PFSK-1 (cell line): ENCODE measurements at regions not wholly inside any gene's neighbourhood (a gene's known extent, or its start where the extent isn't known, plus 50 kb on each side); places are given as distances from the start of the nearest gene placed in this dataset.

Experiments used
- FOXP2 ChIP-seq: optimal IDR thresholded peaks from 2 replicates; pipeline ENCODE3; 2011; ENCODE audit warnings: borderline replicate concordance, control low read depth, inconsistent platforms; ENCODE audit not compliant: insufficient read depth; ENCODE audit errors: extremely low read length, extremely low read depth
- POLR2AphosphoS5 ChIP-seq: IDR thresholded peaks from 2 replicates; pipeline ENCODE4 v1.6.1; 2012; ENCODE audit warnings: low read depth, mild to moderate bottlenecking, control low read depth, low read length, moderate library complexity
- REST ChIP-seq, 2 experiments: IDR thresholded peaks; 2 replicates each; pipeline versions ENCODE4 v1.6.1 to v1.8.0; 2011 to 2012; ENCODE audit warnings: low read depth in 2 of 2, low read length in 2 of 2, control low read depth in 1 of 2, inconsistent platforms in 1 of 2, mild to moderate bottlenecking in 1 of 2, moderate library complexity in 1 of 2; ENCODE audit not compliant: insufficient read depth in 1 of 2
- SIN3A ChIP-seq: IDR thresholded peaks from 2 replicates; pipeline ENCODE4 v1.6.1; 2012; ENCODE audit warnings: mild to moderate bottlenecking, low read length, moderate library complexity, borderline replicate concordance; ENCODE audit not compliant: insufficient read depth
- TAF1 ChIP-seq: IDR thresholded peaks from 2 replicates; pipeline ENCODE4 v1.6.1; 2012; ENCODE audit warnings: low read length, control low read depth, borderline replicate concordance; ENCODE audit not compliant: insufficient read depth

- TF ChIP-seq SIN3A (no peak), FOXP2 (no peak), REST (IDR thresholded peaks at IDR 0.05; ENCODE audit: insufficient read depth in 1 of 2, low read depth in 2 of 2, low read length in 2 of 2) (no peak), TAF1 (no peak)
Observed at GRCh38 chr16:65272699-65273414, 151.0 kb upstream of the CDH11 start.

GRCh38 chr16:65271996-65272395 lies 150.1 kb upstream of the CDH11 start:
- TF ChIP-seq TAF1 (no peak), SIN3A (no peak), POLR2AphosphoS5 (no peak), FOXP2 (no peak), REST (IDR thresholded peaks at IDR 0.05; ENCODE audit: insufficient read depth in 1 of 2, low read depth in 2 of 2, low read length in 2 of 2) (no peak)

- no peak for TF ChIP-seq FOXP2
- TF ChIP-seq POLR2AphosphoS5: no peak
- no peak for TF ChIP-seq TAF1
- TF ChIP-seq SIN3A: no peak
Observed at GRCh38 chr16:65268331-65268730, 146.5 kb upstream of the CDH11 start.

GRCh38 chr16:65263896-65264295 lies 142.0 kb upstream of the CDH11 start:
- TF ChIP-seq TAF1 (no peak), REST (IDR thresholded peaks at IDR 0.05; ENCODE audit: insufficient read depth in 1 of 2, low read depth in 2 of 2, low read length in 2 of 2) (no peak), FOXP2 (no peak), SIN3A (no peak)

GRCh38 chr16:65260746-65261145 lies 138.9 kb upstream of the CDH11 start:
- TF ChIP-seq SIN3A (no peak), POLR2AphosphoS5 (no peak), FOXP2 (no peak), TAF1 (no peak), REST (IDR thresholded peaks at IDR 0.05; ENCODE audit: insufficient read depth in 1 of 2, low read depth in 2 of 2, low read length in 2 of 2) (no peak)
